Cardiac muscle cell (in vitro differentiated cells and primary cell): ENCODE measurements at regions not wholly inside any gene's neighbourhood (a gene's known extent, or its start where the extent isn't known, plus 50 kb on each side); places are given as distances from the start of the nearest gene placed in this dataset.

Experiments
- DNase-seq, 2 donors: peaks; one replicate each; pipeline versions ENCODE4 v3.0.0 to v3.0.0-alpha.2; 2010 to 2017; ENCODE audit warnings: low read depth in 1 of 2, low spot score in 1 of 2
- H3K27ac ChIP-seq: fragments of 200-600 bp; sonication (generic); 2 replicates; pipeline ENCODE4 v1.5.1; 2016
- H3K27me3 ChIP-seq: fragments of 200-600 bp; sonication (generic); 2 replicates; pipeline ENCODE4 v1.6.0; 2016; ENCODE audit warnings: control low read depth
- H3K36me3 ChIP-seq: fragments of 200-600 bp; sonication (generic); 2 replicates; pipeline ENCODE4 v1.5.1; 2016; ENCODE audit warnings: control low read depth
- H3K4me1 ChIP-seq: fragments of 200-600 bp; sonication (generic); 2 replicates; pipeline ENCODE4 v1.8.1; 2017; ENCODE audit warnings: low read depth, mild to moderate bottlenecking, mixed run types
- H3K4me3 ChIP-seq: fragments of 200-600 bp; sonication (generic); 2 replicates; pipeline ENCODE4 v1.5.1; 2016; ENCODE audit warnings: mild to moderate bottlenecking
- H3K9me3 ChIP-seq: fragments of 200-600 bp; sonication (generic); 2 replicates; pipeline ENCODE4 v1.5.1; 2017; ENCODE audit warnings: low read depth, mild to moderate bottlenecking, control low read depth
- TF ChIP-seq, protein P1 (sequence below): IDR thresholded peaks from 2 replicates; pipeline ENCODE4 v1.5.1; 2012; ENCODE audit warnings: low read depth, mild to moderate bottlenecking, low read length

DNA sequence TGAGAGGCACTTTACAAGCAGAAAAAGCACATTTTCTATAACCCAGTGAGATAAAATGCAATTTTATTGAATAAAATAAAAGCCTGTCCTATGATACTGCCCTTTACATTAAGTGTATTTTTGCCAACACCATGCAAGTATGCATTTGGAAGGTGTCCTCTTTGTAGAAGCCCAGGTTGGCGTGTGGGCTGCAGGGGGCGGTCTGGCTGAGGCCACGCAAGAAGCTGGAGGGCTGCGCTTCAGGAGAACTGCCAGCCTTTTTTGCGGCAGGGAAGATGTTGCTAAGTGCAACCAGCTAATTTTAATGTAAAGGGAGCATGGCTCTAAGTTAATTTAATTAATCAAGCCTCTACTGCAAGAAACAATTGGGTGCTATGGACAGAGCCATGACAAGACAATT is 562.8 kb upstream of the SALL3 start:
- H3K27me3 ChIP-seq: no peaks in the 10 kb centered on the region
- no peak overlapping the region for H3K4me3 ChIP-seq
- no peaks in the 10 kb centered on the region for H3K36me3 ChIP-seq
- no peak for DNase-seq
- H3K27ac ChIP-seq: no peak overlapping the region
- H3K4me1 ChIP-seq: no peaks in the 10 kb centered on the region
- TF ChIP-seq, protein P1, sequence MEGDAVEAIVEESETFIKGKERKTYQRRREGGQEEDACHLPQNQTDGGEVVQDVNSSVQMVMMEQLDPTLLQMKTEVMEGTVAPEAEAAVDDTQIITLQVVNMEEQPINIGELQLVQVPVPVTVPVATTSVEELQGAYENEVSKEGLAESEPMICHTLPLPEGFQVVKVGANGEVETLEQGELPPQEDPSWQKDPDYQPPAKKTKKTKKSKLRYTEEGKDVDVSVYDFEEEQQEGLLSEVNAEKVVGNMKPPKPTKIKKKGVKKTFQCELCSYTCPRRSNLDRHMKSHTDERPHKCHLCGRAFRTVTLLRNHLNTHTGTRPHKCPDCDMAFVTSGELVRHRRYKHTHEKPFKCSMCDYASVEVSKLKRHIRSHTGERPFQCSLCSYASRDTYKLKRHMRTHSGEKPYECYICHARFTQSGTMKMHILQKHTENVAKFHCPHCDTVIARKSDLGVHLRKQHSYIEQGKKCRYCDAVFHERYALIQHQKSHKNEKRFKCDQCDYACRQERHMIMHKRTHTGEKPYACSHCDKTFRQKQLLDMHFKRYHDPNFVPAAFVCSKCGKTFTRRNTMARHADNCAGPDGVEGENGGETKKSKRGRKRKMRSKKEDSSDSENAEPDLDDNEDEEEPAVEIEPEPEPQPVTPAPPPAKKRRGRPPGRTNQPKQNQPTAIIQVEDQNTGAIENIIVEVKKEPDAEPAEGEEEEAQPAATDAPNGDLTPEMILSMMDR: no peak
- no peaks in the 10 kb centered on the region for H3K9me3 ChIP-seq

DNA sequence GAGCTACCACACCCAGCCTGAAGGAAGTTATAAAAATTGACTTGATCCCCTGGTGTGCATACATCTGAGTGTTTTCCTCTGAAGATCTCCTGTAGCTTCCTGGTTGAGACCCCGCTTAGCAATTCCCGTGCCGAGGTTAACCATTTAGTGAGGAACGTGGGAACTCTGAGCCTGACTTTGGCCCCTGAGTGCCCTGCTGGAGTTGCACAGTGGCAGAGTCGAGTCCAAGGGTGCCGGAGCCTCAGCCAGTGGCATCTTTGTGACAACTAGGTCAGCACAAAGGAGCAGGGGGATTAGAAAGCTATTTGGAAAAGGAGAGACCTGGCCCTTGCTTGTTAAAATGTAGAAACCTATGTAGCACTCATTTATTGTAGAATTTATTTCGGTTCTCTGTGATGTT is 561.2 kb upstream of the SALL3 start:
- Histone ChIP-seq H3K9me3 (no peaks in the 10 kb centered on the region), H3K27ac (no peak overlapping the region), H3K4me3 (no peak overlapping the region), H3K4me1 (no peaks in the 10 kb centered on the region), H3K27me3 (no peaks in the 10 kb centered on the region), H3K36me3 (no peaks in the 10 kb centered on the region)
- TF ChIP-seq, protein P1: no peak
- DNase-seq: no peak

- DNase-seq: no peak
- TF ChIP-seq, protein P1: no peak
- no peak overlapping the region for H3K27ac ChIP-seq
- H3K27me3 ChIP-seq: no peaks in the 10 kb centered on the region
- H3K36me3 ChIP-seq: no peaks in the 10 kb centered on the region
- no peaks in the 10 kb centered on the region for H3K4me1 ChIP-seq
- no peak overlapping the region for H3K4me3 ChIP-seq
- H3K9me3 ChIP-seq: no peaks in the 10 kb centered on the region
These were observed 560.4 kb upstream of the SALL3 start for GRCh38 chr18:78419171-78419570.

DNA sequence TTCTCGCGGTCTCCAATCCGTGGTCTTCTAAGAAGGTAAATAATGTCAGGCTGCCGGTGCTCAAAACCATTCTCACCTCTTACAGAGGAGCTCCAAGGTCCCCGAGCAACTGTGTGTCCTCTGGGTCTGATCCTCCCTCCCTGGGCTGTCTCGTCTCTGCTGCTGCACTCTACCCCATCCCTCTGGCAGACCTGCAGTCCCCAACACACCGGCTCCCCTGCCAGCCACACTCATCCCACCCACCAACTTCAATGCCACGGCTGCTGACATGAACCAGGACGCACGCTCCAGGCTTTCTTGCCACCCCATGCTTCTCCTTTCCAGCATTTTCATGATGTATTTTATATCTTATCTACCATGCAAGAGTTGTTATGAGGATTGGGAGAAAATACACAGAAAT is 559.5 kb upstream of the SALL3 start:
- TF ChIP-seq, protein P1: no peak
- no peak for DNase-seq
- no peaks in the 10 kb centered on the region for H3K9me3 ChIP-seq

DNA sequence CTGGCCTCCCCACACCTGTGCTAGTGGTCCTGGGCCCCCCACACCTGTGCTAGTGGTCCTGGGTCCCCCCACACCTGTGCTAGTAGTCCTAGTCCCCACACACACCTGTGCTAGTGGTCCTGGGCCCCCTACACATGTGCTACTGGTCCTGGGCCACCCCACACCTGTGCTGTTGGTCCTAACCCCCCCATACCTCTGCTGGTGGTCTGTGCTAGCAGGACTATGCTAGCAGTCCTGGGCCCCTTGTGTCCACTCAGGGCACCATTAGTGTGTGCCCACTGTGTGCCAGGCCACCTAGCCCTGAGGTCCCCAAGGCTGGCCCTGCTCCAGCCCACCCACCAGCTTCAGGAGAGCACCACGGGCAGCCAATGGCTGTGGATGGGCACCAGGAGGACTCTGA is 558.2 kb upstream of the SALL3 start:
- Histone ChIP-seq H3K36me3 (no peaks in the 10 kb centered on the region), H3K4me3 (no peak overlapping the region), H3K27ac (no peak overlapping the region), H3K27me3 (no peaks in the 10 kb centered on the region), H3K4me1 (no peaks in the 10 kb centered on the region), H3K9me3 (no peaks in the 10 kb centered on the region)
- no peak for DNase-seq
- TF ChIP-seq, protein P1: no peak

More for the DNA sequence above, 559.5 kb upstream of the SALL3 start:
- Histone ChIP-seq H3K36me3 (no peaks in the 10 kb centered on the region), H3K27me3 (no peaks in the 10 kb centered on the region), H3K4me3 (no peak overlapping the region), H3K27ac (no peak overlapping the region), H3K4me1 (no peaks in the 10 kb centered on the region)

DNA sequence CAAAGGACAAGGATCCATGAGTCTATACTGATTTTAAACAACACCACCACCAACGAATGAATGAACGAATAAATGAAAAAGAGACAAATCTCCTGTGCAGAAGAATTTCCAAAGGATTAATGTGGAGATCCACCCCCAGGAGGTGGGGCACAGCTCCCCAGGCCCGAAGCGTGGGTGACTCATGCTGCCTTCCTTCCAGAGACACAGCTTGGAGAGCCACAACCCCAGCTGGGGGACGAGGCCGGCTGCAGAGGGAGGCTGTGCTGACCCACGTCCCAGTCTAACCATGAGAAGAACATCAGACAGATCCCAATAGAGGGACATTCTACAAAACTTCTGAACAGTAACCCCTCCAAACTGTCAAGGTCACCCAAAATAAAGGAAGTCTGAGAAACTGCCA is 557.3 kb upstream of the SALL3 start:
- TF ChIP-seq, protein P1: no peak
- H3K9me3 ChIP-seq: no peaks in the 10 kb centered on the region
- no peak overlapping the region for H3K4me3 ChIP-seq
- no peaks in the 10 kb centered on the region for H3K27me3 ChIP-seq
- H3K36me3 ChIP-seq: no peaks in the 10 kb centered on the region
- no peak for DNase-seq
- H3K4me1 ChIP-seq: no peaks in the 10 kb centered on the region
- H3K27ac ChIP-seq: no peak overlapping the region
